Urinary bladder (tissue), 3 donors: ENCODE measurements at regions not wholly inside any gene's neighbourhood (a gene's known extent, or its start where the extent isn't known, plus 50 kb on each side); places are given as distances from the start of the nearest gene placed in this dataset.
"Not testable (repeated sequence)": the region's sequence is repeated elsewhere in the genome, so short reads cannot be mapped to it uniquely, and the experiment has no call there.

Source experiments
- DNase-seq: peaks from one replicate; pipeline ENCODE4 v3.0.0-alpha.2; 2015; ENCODE audit errors: extremely low spot score
- H3K27ac ChIP-seq: one replicate; pipeline ENCODE4 v1.5.1; 2013; ENCODE audit warnings: low read depth, mild to moderate bottlenecking, moderate library complexity
- H3K36me3 ChIP-seq: one replicate; pipeline ENCODE4 v1.6.1; 2013; ENCODE audit warnings: mild to moderate bottlenecking, moderate library complexity; ENCODE audit not compliant: insufficient read depth
- H3K4me1 ChIP-seq: one replicate; pipeline ENCODE4 v1.6.1; 2013; ENCODE audit warnings: mild to moderate bottlenecking, moderate library complexity; ENCODE audit not compliant: insufficient read depth
- H3K4me3 ChIP-seq: one replicate; pipeline ENCODE4 v1.5.1; 2013; ENCODE audit warnings: low read depth, low read length
- WGBS: extraction: QIAGEN DNeasy Blood & Tissue Kit; methylation state at CpG from one replicate; pipeline ENCODE4 v1.1.7; 2013; 5-methylcytosine and 5-hydroxymethylcytosine counted together
- donor health status: healthy with polysubstance abuse.
- donor health status: healthy.

- DNase-seq, result no peak
- no peak overlapping the region for H3K4me3 ChIP-seq
- no peaks in the 10 kb centered on the region for H3K4me1 ChIP-seq
- 69% methylated on average over 2 of the region's 2 CpGs for WGBS
- H3K27ac ChIP-seq, result no peak overlapping the region
- H3K36me3 ChIP-seq, result no peaks in the 10 kb centered on the region
Measured at GRCh38 chr2:6083136-6083535, 391.0 kb downstream of the SOX11 start.

- DNase-seq, result no peak
- Histone ChIP-seq H3K36me3 (no peaks in the 10 kb centered on the region), H3K27ac (no peak overlapping the region), H3K4me1 (no peaks in the 10 kb centered on the region), H3K4me3 (no peak overlapping the region)
- 69% methylated on average over 3 of the region's 3 CpGs for WGBS
Measured at GRCh38 chr2:6089474-6089873, 397.3 kb downstream of the SOX11 start.

- no peaks in the 10 kb centered on the region for H3K4me1 ChIP-seq
- no peak overlapping the region for H3K4me3 ChIP-seq
- WGBS, result 95% methylated on average over 3 of the region's 3 CpGs
- no peaks in the 10 kb centered on the region for H3K36me3 ChIP-seq
- DNase-seq, result no peak
- H3K27ac ChIP-seq, result no peak overlapping the region
Measured at GRCh38 chr2:6103372-6103771, 411.2 kb downstream of the SOX11 start.

- no peak for DNase-seq
- Histone ChIP-seq H3K4me1 (no peaks in the 10 kb centered on the region), H3K4me3 (no peak overlapping the region), H3K27ac (no peak overlapping the region), H3K36me3 (no peaks in the 10 kb centered on the region)
- WGBS, result 75% methylated on average over 3 of the region's 3 CpGs
Measured at GRCh38 chr2:6103949-6104348, 411.8 kb downstream of the SOX11 start.

GRCh38 chr2:6107290-6107689 lies 415.1 kb downstream of the SOX11 start:
- no peaks in the 10 kb centered on the region for H3K4me1 ChIP-seq
- DNase-seq, result no peak
- no peak overlapping the region for H3K27ac ChIP-seq
- H3K4me3 ChIP-seq, result no peak overlapping the region
- H3K36me3 ChIP-seq, result no peaks in the 10 kb centered on the region
- 75% methylated on average over 4 of the region's 4 CpGs for WGBS

GRCh38 chr2:6109831-6110230 lies 417.6 kb downstream of the SOX11 start:
- Histone ChIP-seq H3K4me3 (no peak overlapping the region), H3K4me1 (no peaks in the 10 kb centered on the region), H3K27ac (no peak overlapping the region), H3K36me3 (no peaks in the 10 kb centered on the region)
- 54% methylated on average over 1 of the region's 1 CpG for WGBS
- no peak for DNase-seq

- WGBS, result 11% methylated on average over 2 of the region's 2 CpGs
- DNase-seq, result no peak
- Histone ChIP-seq H3K4me3 (no peak overlapping the region), H3K4me1 (no peaks in the 10 kb centered on the region), H3K36me3 (no peaks in the 10 kb centered on the region), H3K27ac (no peak overlapping the region)
Measured at GRCh38 chr2:6111781-6112261, 419.6 kb downstream of the SOX11 start.

- H3K27ac ChIP-seq, result no peak overlapping the region
- no peak overlapping the region for H3K4me3 ChIP-seq
- H3K4me1 ChIP-seq, result no peaks in the 10 kb centered on the region
- DNase-seq, result no peak
- no peaks in the 10 kb centered on the region for H3K36me3 ChIP-seq
- WGBS, result 81% methylated on average over 4 of the region's 4 CpGs
Measured at GRCh38 chr2:6113786-6114185, 421.6 kb downstream of the SOX11 start.

- Histone ChIP-seq H3K4me3 (no peak overlapping the region), H3K36me3 (no peaks in the 10 kb centered on the region), H3K27ac (no peak overlapping the region), H3K4me1 (no peaks in the 10 kb centered on the region)
- WGBS, result 80% methylated on average over 5 of the region's 5 CpGs
- DNase-seq, result no peak
Measured at GRCh38 chr2:6127718-6128117, 435.5 kb downstream of the SOX11 start.

- Histone ChIP-seq H3K36me3 (no peaks in the 10 kb centered on the region), H3K4me3 (no peak overlapping the region), H3K27ac (no peak overlapping the region), H3K4me1 (no peaks in the 10 kb centered on the region)
- 80% methylated on average over 3 of the region's 3 CpGs for WGBS
- no peak for DNase-seq
Measured at GRCh38 chr2:6139142-6139541, 447.0 kb downstream of the SOX11 start.

GRCh38 chr2:6139916-6140315 lies 447.7 kb downstream of the SOX11 start:
- no peak overlapping the region for H3K27ac ChIP-seq
- WGBS, result 83% methylated on average over 1 of the region's 1 CpG
- H3K4me3 ChIP-seq, result no peak overlapping the region
- H3K36me3 ChIP-seq, result no peaks in the 10 kb centered on the region
- no peak for DNase-seq
- no peaks in the 10 kb centered on the region for H3K4me1 ChIP-seq

- no peak for DNase-seq
- Histone ChIP-seq H3K36me3 (no peaks in the 10 kb centered on the region), H3K4me3 (no peak overlapping the region), H3K4me1 (no peaks in the 10 kb centered on the region), H3K27ac (no peak overlapping the region)
- WGBS, result 94% methylated on average over 1 of the region's 1 CpG
Measured at GRCh38 chr2:6140509-6140908, 448.3 kb downstream of the SOX11 start.

GRCh38 chr2:6143812-6144211 lies 451.6 kb downstream of the SOX11 start:
- no peaks in the 10 kb centered on the region for H3K36me3 ChIP-seq
- H3K4me1 ChIP-seq, result no peaks in the 10 kb centered on the region
- no peak for DNase-seq
- H3K27ac ChIP-seq, result no peak overlapping the region
- WGBS, result 73% methylated on average over 1 of the region's 1 CpG
- no peak overlapping the region for H3K4me3 ChIP-seq

- WGBS, result 95% methylated on average over 1 of the region's 1 CpG
- not testable (repeated sequence) for H3K4me1 ChIP-seq, H3K36me3 ChIP-seq, H3K4me3 ChIP-seq, H3K27ac ChIP-seq, DNase-seq
Measured at GRCh38 chr2:6147215-6147614, 455.0 kb downstream of the SOX11 start.

GRCh38 chr2:6148882-6149281 lies 456.7 kb downstream of the SOX11 start:
- Histone ChIP-seq H3K4me3 (no peak overlapping the region), H3K4me1 (no peaks in the 10 kb centered on the region), H3K27ac (no peak overlapping the region), H3K36me3 (no peaks in the 10 kb centered on the region)
- 72% methylated on average over 1 of the region's 1 CpG for WGBS
- DNase-seq, result no peak
